ENCODE measurements at regions not wholly inside any gene's neighbourhood (a gene's known extent, or its start where the extent isn't known, plus 50 kb on each side); places are given as distances from the start of the nearest gene placed in this dataset.
"Not testable (repeated sequence)": the region's sequence is repeated elsewhere in the genome, so short reads cannot be mapped to it uniquely, and the experiment has no call there.

GRCh38 chr18:10247742-10248082, 206.7 kb upstream of the APCDD1 start:
- Histone ChIP-seq H3K27me3 (ENCODE audit: control insufficient read depth, insufficient read depth, low read length) (no peaks in the 10 kb centered on the region), H3K4me1 (ENCODE audit: control insufficient read depth, insufficient read depth, low read length) (peaks cover 10% of the 10 kb centered on the region; the same call in 1 of the 2 replicates), H3K9ac (ENCODE audit: low read length) (no peak overlapping the region), H3K9me3 (ENCODE audit: control insufficient read depth, insufficient read depth, low read depth, low read length) (no peaks in the 10 kb centered on the region), H3K27ac (ENCODE audit: low read depth, low read length) (no peak overlapping the region), H3K36me3 (ENCODE audit: control insufficient read depth, insufficient read depth, low read length) (no peaks in the 10 kb centered on the region), H3K4me3 (ENCODE audit: low read depth, low read length) (no peak overlapping the region)

- Histone ChIP-seq H3K27ac (ENCODE audit: low read depth, low read length) (no peak overlapping the region), H3K27me3 (ENCODE audit: control insufficient read depth, insufficient read depth, low read length) (no peaks in the 10 kb centered on the region), H3K9ac (ENCODE audit: low read length) (no peak overlapping the region), H3K9me3 (ENCODE audit: control insufficient read depth, insufficient read depth, low read depth, low read length) (no peaks in the 10 kb centered on the region), H3K36me3 (ENCODE audit: control insufficient read depth, insufficient read depth, low read length) (no peaks in the 10 kb centered on the region), H3K4me3 (ENCODE audit: low read depth, low read length) (no peak overlapping the region), H3K4me1 (ENCODE audit: control insufficient read depth, insufficient read depth, low read length) (peaks cover 10% of the 10 kb centered on the region; the same call in 1 of the 2 replicates)
Measured at GRCh38 chr18:10248738-10249137, 205.7 kb upstream of the APCDD1 start.

- Histone ChIP-seq H3K4me1 (ENCODE audit: control insufficient read depth, insufficient read depth, low read length) (peaks cover 10% of the 10 kb centered on the region; the same call in 1 of the 2 replicates), H3K36me3 (ENCODE audit: control insufficient read depth, insufficient read depth, low read length) (no peaks in the 10 kb centered on the region), H3K9ac (ENCODE audit: low read length) (no peak overlapping the region), H3K4me3 (ENCODE audit: low read depth, low read length) (no peak overlapping the region), H3K27ac (ENCODE audit: low read depth, low read length) (no peak overlapping the region), H3K9me3 (ENCODE audit: control insufficient read depth, insufficient read depth, low read depth, low read length) (no peaks in the 10 kb centered on the region), H3K27me3 (ENCODE audit: control insufficient read depth, insufficient read depth, low read length) (no peaks in the 10 kb centered on the region)
Measured at GRCh38 chr18:10249270-10249669, 205.2 kb upstream of the APCDD1 start.

GRCh38 chr18:10249801-10250200, 204.6 kb upstream of the APCDD1 start:
- Histone ChIP-seq H3K27ac (ENCODE audit: low read depth, low read length) (no peak overlapping the region), H3K9me3 (ENCODE audit: control insufficient read depth, insufficient read depth, low read depth, low read length) (no peaks in the 10 kb centered on the region), H3K36me3 (ENCODE audit: control insufficient read depth, insufficient read depth, low read length) (no peaks in the 10 kb centered on the region), H3K27me3 (ENCODE audit: control insufficient read depth, insufficient read depth, low read length) (no peaks in the 10 kb centered on the region), H3K4me3 (ENCODE audit: low read depth, low read length) (no peak overlapping the region), H3K9ac (ENCODE audit: low read length) (no peak overlapping the region), H3K4me1 (ENCODE audit: control insufficient read depth, insufficient read depth, low read length) (peaks cover 10% of the 10 kb centered on the region; the same call in 1 of the 2 replicates)

GRCh38 chr18:10252494-10252893, 201.9 kb upstream of the APCDD1 start:
- Histone ChIP-seq H3K36me3 (ENCODE audit: control insufficient read depth, insufficient read depth, low read length) (no peaks in the 10 kb centered on the region), H3K9ac (ENCODE audit: low read length) (no peak overlapping the region), H3K4me3 (ENCODE audit: low read depth, low read length) (no peak overlapping the region), H3K9me3 (ENCODE audit: control insufficient read depth, insufficient read depth, low read depth, low read length) (no peaks in the 10 kb centered on the region), H3K4me1 (ENCODE audit: control insufficient read depth, insufficient read depth, low read length) (peaks cover 9% of the 10 kb centered on the region; the same call in 1 of the 2 replicates), H3K27ac (ENCODE audit: low read depth, low read length) (no peak overlapping the region), H3K27me3 (ENCODE audit: control insufficient read depth, insufficient read depth, low read length) (no peaks in the 10 kb centered on the region)

GRCh38 chr18:10252952-10253705, 201.3 kb upstream of the APCDD1 start:
- Histone ChIP-seq H3K9ac (ENCODE audit: low read length) (no peak overlapping the region), H3K4me3 (ENCODE audit: low read depth, low read length) (no peak overlapping the region), H3K9me3 (ENCODE audit: control insufficient read depth, insufficient read depth, low read depth, low read length) (no peaks in the 10 kb centered on the region), H3K4me1 (ENCODE audit: control insufficient read depth, insufficient read depth, low read length) (peaks cover 5% of the 10 kb centered on the region; the same call in 1 of the 2 replicates), H3K36me3 (ENCODE audit: control insufficient read depth, insufficient read depth, low read length) (no peaks in the 10 kb centered on the region), H3K27ac (ENCODE audit: low read depth, low read length) (no peak overlapping the region), H3K27me3 (ENCODE audit: control insufficient read depth, insufficient read depth, low read length) (no peaks in the 10 kb centered on the region)

- not testable (repeated sequence) for H3K9ac ChIP-seq (ENCODE audit: low read length); H3K36me3 ChIP-seq (ENCODE audit: control insufficient read depth, insufficient read depth, low read length); H3K9me3 ChIP-seq (ENCODE audit: control insufficient read depth, insufficient read depth, low read depth, low read length); H3K27me3 ChIP-seq (ENCODE audit: control insufficient read depth, insufficient read depth, low read length); H3K4me1 ChIP-seq (ENCODE audit: control insufficient read depth, insufficient read depth, low read length); H3K27ac ChIP-seq (ENCODE audit: low read depth, low read length); H3K4me3 ChIP-seq (ENCODE audit: low read depth, low read length)
Measured at GRCh38 chr18:10256276-10256675, 198.2 kb upstream of the APCDD1 start.

GRCh38 chr18:10258836-10259474, 195.5 kb upstream of the APCDD1 start:
- peaks cover 16% of the 10 kb centered on the region for H3K9me3 ChIP-seq (ENCODE audit: control insufficient read depth, insufficient read depth, low read depth, low read length)
- H3K27ac ChIP-seq (ENCODE audit: low read depth, low read length), result no peak overlapping the region
- no peaks in the 10 kb centered on the region for H3K4me1 ChIP-seq (ENCODE audit: control insufficient read depth, insufficient read depth, low read length)
- H3K36me3 ChIP-seq (ENCODE audit: control insufficient read depth, insufficient read depth, low read length), result no peaks in the 10 kb centered on the region
- no peak overlapping the region for H3K4me3 ChIP-seq (ENCODE audit: low read depth, low read length)
- no peak overlapping the region for H3K9ac ChIP-seq (ENCODE audit: low read length)
- H3K27me3 ChIP-seq (ENCODE audit: control insufficient read depth, insufficient read depth, low read length), result no peaks in the 10 kb centered on the region

- H3K27me3 ChIP-seq (ENCODE audit: control insufficient read depth, insufficient read depth, low read length), result no peaks in the 10 kb centered on the region
- H3K4me3 ChIP-seq (ENCODE audit: low read depth, low read length), result no peak overlapping the region
- peaks cover 16% of the 10 kb centered on the region for H3K9me3 ChIP-seq (ENCODE audit: control insufficient read depth, insufficient read depth, low read depth, low read length)
- no peaks in the 10 kb centered on the region for H3K36me3 ChIP-seq (ENCODE audit: control insufficient read depth, insufficient read depth, low read length)
- no peak overlapping the region for H3K9ac ChIP-seq (ENCODE audit: low read length)
- H3K4me1 ChIP-seq (ENCODE audit: control insufficient read depth, insufficient read depth, low read length), result no peaks in the 10 kb centered on the region
- H3K27ac ChIP-seq (ENCODE audit: low read depth, low read length), result no peak overlapping the region
Measured at GRCh38 chr18:10259901-10260300, 194.5 kb upstream of the APCDD1 start.

GRCh38 chr18:10261344-10262276, 192.8 kb upstream of the APCDD1 start:
- H3K9ac ChIP-seq (ENCODE audit: low read length), result no peak overlapping the region
- H3K27me3 ChIP-seq (ENCODE audit: control insufficient read depth, insufficient read depth, low read length), result no peaks in the 10 kb centered on the region
- H3K4me3 ChIP-seq (ENCODE audit: low read depth, low read length), result no peak overlapping the region
- peaks cover 16% of the 10 kb centered on the region for H3K9me3 ChIP-seq (ENCODE audit: control insufficient read depth, insufficient read depth, low read depth, low read length)
- H3K4me1 ChIP-seq (ENCODE audit: control insufficient read depth, insufficient read depth, low read length), result no peaks in the 10 kb centered on the region
- no peaks in the 10 kb centered on the region for H3K36me3 ChIP-seq (ENCODE audit: control insufficient read depth, insufficient read depth, low read length)
- no peak overlapping the region for H3K27ac ChIP-seq (ENCODE audit: low read depth, low read length)

GRCh38 chr18:10262566-10262965, 191.9 kb upstream of the APCDD1 start:
- Histone ChIP-seq H3K9me3 (ENCODE audit: control insufficient read depth, insufficient read depth, low read depth, low read length) (peaks cover 16% of the 10 kb centered on the region), H3K9ac (ENCODE audit: low read length) (no peak overlapping the region), H3K4me3 (ENCODE audit: low read depth, low read length) (no peak overlapping the region), H3K27me3 (ENCODE audit: control insufficient read depth, insufficient read depth, low read length) (no peaks in the 10 kb centered on the region), H3K36me3 (ENCODE audit: control insufficient read depth, insufficient read depth, low read length) (no peaks in the 10 kb centered on the region), H3K27ac (ENCODE audit: low read depth, low read length) (no peak overlapping the region), H3K4me1 (ENCODE audit: control insufficient read depth, insufficient read depth, low read length) (no peaks in the 10 kb centered on the region)

All from HUES6 (cell line).